ENCODE measurements at regions not wholly inside any gene's neighbourhood (a gene's known extent, or its start where the extent isn't known, plus 50 kb on each side); places are given as distances from the start of the nearest gene placed in this dataset.

DNA sequence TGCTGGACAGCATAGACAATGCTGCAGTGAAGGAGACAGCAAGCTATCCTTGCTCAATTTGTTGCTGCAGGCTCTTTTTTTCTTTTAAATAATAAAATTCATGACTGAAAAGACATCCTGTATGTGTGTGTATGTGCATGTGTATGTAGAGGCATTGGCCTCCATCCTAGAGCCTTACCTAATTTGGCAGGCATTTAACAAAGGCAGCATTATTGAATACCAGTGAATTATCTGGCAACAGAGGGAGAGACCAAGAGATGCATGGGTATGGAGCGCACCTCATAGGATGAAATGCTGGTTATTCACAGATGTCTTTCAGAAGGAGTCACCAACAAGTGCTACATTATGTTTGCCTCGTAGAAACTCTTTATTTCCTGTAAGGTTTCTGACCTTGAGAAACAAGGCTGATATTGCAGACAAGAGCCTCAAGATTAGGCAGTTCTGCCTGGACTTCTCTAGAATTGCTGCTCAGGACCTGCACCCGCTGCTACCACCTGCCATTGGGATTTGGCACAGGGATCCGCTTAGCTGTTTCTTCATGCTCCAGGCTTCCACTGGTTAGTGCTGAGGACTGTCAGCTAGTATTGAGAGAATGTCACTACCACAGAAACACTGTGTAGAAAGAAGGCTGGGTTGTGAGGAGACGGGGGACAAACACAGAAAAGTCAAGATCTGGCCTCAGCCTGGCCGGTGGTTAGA, 247.7 kb upstream of the RFX3 start:
- Histone ChIP-seq H3K4me3 (no peak overlapping the region), H3K27ac (no peak overlapping the region)

DNA sequence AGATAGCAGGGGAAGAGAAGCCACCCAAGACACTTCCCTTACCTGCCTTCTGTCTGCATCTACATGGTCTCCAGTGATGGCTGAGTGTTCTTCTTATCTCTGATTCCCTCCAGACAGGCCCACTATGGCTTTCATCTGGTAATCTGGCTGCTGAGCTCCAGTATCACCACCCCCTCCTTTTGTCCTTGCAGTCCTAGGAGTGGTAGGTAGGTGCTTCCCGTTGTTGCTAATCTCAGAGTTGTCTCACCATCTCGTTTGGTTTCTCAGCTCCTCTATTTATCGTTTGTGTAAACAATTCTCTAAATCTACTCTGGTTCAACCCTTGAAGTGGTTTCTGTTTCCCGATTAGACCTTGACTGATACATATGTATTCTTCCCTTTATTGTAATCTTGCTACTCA, 243.8 kb upstream of the RFX3 start:
- Histone ChIP-seq H3K27ac (peak overlapping the region in 6 of 21 experiments; percentile 18 to 71 (median 60)), H3K4me3 (no peak overlapping the region)

DNA sequence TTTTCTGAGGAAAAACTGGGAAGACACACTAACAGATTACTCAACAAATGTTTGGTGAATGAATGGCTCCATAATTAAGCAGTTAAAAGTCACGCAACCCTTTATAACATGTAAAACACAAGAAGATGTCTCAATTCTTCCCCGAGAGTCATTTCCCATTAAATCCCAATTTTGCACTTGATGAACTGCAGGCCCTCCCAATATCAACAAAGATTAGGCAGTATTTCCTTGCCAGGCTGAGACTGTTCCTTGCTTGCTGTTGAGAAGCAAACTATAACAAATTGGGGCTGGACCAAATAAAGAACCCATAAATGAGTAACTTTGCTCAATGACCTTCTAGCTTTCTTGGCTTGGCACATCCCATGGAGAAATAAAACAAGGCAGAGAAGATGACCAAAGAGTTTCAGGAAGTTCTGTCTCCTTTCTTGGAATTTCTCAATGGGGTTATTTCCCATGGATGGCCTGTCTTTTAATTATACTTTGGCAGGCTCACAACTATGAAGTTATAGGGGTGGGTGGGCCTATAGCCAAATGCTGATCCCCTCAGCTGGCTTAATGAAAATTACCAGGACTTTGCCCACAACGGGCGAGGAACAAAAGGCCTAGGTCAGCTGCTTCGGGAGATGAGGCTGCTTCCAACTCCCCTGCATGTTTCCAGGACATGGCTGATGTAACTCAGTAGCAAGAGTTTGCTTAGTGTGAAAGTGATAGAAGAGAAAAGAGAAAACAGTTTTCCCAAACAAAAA, 243.1 kb upstream of the RFX3 start:
- no peak overlapping the region for H3K4me3 ChIP-seq
- peak overlapping the region in 5 of 21 experiments; percentile 2 to 71 (median 63) for H3K27ac ChIP-seq

DNA sequence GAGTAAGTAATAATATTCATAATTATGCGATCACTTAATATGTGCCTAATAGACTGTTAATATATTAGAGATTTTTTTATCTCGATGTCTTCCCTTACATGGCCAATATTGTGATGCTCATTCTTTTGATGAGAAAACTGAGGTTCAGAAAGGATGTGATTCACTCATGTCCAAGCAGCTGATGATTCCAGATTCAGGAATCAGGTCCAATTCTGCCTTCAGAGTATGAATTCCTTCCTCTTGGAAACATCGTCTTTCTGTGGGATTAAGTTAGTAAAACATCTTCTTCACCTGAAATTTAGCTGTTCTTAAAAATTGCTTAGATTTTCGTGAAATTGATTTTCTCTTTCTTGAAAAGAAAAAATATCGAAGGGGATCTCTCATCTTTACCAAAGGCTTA, 242.5 kb upstream of the RFX3 start:
- Histone ChIP-seq H3K4me3 (no peak overlapping the region), H3K27ac (peak overlapping the region in 3 of 21 experiments; percentile 25 to 63 (median 48))

DNA sequence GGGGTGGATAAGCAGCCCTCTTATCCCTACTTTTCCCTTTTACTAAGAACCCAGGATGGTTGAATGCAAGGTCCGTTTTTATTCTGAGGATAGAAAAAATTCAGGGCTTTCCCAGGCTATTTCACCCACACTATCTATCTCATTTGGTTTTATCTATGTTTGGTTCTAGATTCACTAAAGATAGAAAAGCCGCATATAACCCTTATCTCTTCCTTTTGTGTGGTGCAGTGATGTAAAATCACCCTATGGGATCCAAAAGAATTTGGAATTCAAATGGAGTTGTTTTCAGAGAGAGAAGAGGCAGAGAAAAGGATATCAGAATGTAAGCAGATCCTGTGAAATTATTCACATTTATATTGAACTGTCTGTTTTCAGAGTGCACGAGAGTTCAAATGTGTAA, 236.3 kb upstream of the RFX3 start:
- Histone ChIP-seq H3K4me3 (no peak overlapping the region), H3K27ac (no peak overlapping the region)

DNA sequence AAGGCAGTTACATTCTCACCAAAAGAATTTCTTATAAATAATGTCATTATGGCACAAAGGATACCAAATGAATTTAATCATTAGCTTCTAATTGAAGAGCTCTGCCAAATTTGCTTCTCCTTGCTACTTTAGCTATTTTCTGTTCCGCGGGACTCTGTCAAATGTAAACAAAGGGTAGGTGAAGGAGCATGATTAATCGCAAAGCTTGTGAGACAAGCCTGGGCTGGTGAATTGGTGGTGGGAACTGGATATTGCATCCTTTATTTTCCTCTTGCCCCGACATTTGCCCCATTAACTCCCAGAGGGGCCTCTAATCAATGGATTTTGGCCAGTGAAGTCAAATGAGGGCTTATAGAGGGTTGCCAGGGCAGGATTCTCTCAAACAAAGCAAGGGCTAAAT, 234.2 kb upstream of the RFX3 start:
- H3K4me3 ChIP-seq = no peak overlapping the region

DNA sequence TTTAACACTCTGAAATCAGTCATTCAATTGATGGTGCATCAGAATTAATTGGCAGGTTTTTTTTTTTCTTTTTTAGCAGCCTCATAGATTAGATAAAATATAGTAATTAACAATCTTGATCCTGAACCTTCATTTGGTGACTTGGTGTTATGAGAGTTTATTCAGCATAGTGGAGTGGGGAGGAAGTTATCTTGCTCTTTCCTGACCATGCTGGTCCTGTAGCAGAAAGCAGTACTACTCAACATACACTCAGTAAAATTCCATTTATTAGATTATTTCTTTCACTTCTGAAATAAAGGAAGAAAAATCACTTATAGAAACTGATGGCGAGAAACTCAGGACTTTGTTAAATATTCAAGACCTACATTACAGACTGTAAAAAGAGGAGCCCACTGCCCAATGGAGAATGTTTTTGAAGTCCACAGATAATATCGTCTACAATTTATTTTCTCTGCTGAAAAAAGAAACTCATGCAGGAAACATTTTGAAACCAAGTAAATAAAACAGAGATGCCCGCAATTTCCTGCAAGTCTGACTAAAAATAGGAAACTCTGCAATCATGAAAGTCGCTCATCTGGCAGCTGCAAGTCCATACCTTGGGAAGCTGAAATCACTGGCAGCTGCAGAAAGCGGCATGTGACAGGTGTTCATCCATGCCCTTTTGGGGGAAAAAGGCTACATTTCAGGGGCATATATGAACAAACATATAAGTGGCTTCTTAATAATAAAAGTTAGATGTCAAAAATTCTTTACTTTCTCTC, 233.2 kb upstream of the RFX3 start:
- no peak overlapping the region for H3K4me3 ChIP-seq
- no peak overlapping the region for H3K27ac ChIP-seq

More for the DNA sequence above, 234.2 kb upstream of the RFX3 start:
- peak overlapping the region in 2 of 21 experiments; percentile 8 to 36 for H3K27ac ChIP-seq

DNA sequence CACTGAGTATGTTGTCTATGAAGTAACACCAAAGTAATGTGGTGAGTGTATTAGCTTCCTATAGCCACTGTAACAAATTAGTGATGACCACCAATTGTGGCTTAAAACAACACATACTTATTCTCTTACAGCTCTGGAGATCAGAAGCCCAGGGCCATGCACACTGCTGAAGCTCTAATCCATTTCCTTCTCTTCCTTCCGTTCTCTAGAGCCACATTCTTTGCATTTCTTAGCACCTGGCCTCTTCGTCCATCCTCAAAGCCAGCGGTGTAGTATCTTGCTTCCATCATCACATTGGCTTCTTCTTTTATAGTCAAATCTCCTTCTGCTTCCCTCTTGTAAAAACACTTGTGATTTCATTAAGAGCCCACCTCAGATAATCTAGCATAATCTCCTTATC, 230.3 kb upstream of the RFX3 start:
- H3K27ac ChIP-seq = no peak overlapping the region
- H3K4me3 ChIP-seq = no peak overlapping the region

DNA sequence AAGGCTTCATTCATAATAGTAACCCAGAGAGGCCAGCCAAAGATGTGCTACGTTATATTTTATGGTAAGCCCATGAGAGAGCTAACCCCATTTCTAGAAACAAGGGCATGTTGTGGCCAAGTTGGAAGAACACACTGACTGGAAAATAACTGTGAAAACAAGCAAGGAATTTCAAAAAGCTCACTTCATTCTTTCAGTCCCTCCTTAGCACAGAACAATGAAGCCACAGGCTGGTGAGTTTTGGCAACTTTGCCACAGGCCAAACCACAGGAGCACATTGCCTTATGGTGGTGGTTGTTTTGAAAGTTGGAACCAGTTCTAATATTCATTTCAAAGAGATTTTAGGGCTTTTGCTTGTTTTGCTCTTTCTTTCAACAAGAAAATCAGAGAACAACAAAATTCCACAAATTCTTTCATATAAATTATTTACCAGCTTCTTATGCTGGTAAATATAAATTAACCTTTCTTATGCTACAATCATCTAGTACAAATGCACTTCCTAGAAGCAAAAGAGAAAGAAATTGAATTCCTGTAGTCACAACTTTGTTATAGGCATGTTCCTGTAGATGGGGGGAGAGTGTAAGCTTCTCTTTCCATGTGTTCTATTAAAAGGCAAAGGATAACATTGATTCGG, 225.4 kb upstream of the RFX3 start:
- peak overlapping the region in 6 of 21 experiments; percentile 3 to 69 (median 28) for H3K27ac ChIP-seq
- no peak overlapping the region for H3K4me3 ChIP-seq

DNA sequence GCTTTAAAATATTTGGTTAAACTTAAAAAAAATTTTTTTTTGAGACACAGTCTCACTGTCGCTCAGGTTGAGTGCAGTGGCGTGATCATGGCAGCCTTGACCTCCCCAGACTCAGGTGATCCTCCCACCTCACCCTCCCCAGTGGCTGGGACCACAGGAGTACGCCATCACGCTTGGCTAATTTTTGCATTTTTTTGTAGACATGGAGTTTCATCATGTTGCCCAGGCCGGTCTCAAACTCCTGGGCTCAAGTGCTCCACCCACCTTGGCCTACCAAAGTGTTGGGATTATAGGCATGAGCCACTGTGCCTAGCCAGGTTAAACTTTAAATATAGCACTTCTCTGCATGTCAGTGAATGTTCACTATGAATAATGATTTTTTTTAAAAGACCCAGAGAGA, 224.5 kb upstream of the RFX3 start:
- Histone ChIP-seq H3K4me3 (no peak overlapping the region), H3K27ac (peak overlapping the region in 3 of 21 experiments; percentile 4 to 69 (median 47))

DNA sequence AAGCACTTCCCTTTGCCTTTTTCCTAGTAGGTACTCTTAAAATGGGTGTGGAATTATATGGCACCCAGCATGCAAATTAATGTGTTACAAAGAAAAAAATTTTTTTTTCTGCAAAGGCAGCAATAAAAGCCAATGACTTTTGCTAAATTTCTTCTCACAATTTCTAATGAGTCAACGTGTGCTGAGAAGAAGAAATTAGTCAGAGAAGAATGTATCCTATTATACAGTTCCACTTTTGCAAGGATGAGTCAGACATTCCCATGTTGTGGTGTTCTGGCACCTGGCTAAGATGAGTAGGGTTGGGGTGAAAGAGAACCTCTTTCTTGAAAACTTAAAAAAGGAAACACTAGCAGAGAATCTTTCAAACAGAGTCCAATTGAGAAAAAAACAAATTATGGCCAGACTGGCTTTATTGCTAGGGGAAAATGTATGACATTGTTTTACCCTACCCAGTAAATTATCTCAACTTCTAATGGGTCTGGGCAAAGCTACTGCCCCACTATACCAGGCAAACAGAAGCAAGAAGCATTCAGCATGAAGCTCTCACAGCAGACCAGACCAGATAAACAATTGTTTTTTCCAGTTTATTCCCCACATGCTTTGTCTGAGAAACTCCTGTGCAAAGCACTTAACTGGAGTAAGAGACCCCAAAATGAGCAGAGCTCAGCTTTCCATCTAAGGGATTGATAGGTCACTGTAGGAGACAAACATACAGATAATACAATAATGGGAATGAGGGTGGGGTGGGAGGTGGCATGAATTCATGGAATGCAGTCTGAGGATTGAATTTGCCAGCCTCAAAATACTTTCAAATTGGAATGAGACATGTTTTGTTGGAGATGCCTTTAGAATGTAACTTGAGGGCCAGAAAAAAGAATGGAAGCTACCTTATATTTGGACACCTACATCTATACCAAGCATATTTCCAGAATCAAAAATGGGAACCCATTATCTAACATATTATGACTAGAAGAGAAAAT, 220.8 kb upstream of the RFX3 start:
- peak overlapping the region in 9 of 21 experiments; percentile 5 to 57 (median 27) for H3K27ac ChIP-seq

DNA sequence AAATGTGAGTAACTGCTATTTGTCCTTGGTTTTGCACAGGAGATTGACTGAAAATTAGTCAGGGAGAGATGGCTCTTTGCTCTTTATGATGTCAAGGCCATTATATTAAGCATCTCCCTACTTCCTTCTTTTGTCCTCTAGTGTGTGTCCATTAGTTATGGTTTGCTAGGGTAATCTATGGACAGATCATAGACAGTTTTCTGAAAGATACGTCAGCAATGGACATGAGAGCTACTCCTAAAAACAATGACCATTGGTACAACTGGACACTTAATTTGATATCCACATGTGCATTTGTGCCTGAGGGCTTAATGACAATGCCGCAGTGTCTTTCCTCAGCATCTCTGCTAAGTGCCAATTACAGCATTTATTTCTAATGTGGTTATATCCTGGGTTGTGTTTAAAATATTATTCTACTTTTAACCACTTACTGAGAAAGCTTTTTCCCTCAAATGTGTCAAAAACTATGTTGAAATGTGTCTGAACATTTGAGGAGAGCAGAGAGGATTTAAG, 218.2 kb upstream of the RFX3 start:
- no peak overlapping the region for H3K27ac ChIP-seq

More for the DNA sequence above, 220.8 kb upstream of the RFX3 start:
- H3K4me3 ChIP-seq = no peak overlapping the region

DNA sequence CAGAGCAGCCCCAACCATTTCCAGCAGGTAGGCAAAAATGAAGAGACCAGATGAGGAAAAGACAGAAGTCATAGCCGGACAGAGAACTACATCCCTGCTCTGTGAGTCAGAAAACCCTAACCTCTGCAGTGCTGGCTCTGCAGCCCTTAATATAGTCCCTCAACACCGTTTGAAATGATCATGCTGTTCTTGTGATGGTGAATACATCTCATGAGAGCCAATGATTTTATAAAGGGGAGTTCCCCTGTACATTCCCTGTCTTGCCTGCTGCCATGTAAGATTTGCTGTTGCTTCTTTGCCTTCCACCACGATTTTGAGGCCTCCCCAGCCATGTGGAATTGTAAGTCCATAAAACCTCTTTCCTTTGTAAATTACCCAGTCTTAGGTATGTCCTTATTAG, 216.8 kb upstream of the RFX3 start:
- peak overlapping the region in 2 of 21 experiments; percentile 10 to 15 for H3K27ac ChIP-seq
- H3K4me3 ChIP-seq = no peak overlapping the region

More for the DNA sequence above, 218.2 kb upstream of the RFX3 start:
- no peak overlapping the region for H3K4me3 ChIP-seq

DNA sequence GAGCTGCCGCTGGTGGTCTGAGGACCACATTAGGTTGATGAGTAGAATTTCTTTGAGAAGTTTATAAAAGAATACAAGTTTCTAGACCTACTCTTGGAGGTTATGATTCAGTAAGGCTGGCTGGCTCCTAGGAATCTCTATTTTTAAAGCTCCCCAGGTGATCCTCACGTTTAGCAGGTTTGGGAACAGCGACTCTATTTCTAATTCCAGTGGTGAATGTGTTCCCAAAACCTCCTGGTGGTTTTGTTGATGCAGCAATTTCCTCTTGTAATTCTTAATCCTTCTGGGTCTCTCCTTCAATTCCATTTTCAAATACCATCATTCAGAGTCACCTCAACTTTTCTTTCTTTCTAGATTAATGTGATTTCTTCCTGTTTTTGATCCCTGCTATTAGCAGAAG, 215.9 kb upstream of the RFX3 start:
- H3K4me3 ChIP-seq = no peak overlapping the region
- peak overlapping the region in 4 of 21 experiments; percentile 18 to 48 (median 33) for H3K27ac ChIP-seq

DNA sequence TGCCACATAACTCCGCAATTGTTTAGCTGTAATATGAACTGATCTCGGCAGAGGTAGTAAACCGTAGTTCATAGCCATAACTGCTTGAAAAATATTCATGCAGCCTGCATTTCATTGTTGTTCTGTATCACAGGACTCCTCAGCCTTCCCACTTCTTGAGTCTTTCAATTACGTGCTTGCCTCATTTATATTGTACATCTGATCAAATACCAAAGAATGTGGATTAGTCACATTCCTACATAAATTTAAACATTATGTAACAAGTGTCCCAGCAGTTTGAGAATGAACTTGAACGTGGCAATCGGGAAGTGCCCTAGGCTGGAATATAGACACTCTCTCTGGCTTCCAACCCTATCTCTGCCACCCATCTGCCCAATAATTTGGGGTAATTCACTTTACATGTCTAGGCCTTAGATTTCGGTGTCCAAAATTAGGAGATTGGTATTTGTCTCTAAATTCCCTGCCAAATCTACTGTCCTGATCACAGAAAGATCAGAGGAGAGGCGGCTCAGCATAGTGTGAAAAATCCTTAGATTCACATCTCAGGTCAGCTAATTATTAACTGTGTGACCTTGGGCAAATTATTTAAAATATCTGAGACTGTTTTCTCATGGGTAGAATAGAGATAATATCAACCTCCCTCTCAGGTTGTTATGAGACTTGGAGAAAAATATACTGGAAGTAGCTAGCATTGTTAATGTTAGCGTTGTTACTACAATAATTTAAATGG, 215.1 kb upstream of the RFX3 start:
- peak overlapping the region in 4 of 21 experiments; percentile 1 to 48 (median 18) for H3K27ac ChIP-seq
- no peak overlapping the region for H3K4me3 ChIP-seq

DNA sequence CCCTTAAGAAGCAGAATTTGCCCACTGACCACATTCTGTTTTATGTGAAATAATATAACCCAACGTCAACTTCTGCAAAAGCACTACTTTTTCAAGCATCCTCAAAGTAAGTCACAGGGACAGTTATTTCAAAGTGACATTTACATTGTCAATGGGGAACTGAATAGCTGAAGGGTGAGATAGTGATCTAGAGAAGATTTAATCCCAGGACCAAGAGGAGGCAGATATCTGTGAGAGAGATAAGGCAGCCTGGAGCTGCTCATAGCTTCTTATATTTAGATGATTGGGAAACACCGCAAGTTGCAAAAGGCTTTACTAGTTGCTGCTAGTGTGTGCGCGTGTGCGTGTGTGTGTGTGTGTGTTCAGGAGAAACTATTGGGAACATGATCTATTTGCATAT, 210.4 kb upstream of the RFX3 start:
- no peak overlapping the region for H3K4me3 ChIP-seq
- no peak overlapping the region for H3K27ac ChIP-seq

DNA sequence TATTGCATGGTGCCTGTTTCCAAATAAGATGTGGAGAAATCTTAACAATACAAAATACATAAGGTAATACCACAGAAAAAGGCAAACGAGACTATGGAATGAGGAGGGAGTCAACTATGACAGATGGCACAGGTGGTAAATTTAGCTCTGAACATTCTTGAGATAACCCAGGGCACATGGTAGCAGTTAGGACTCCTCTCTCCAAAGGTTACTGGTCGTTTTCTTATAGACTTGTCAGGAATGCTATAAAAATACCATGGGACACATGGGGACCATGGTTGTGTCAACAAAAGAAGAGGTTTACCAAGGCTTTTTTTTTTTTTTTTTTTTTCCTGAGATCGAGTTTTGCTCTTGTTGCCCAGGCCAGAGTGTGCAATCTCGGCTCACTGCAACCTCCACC, 209.4 kb upstream of the RFX3 start:
- Histone ChIP-seq H3K27ac (no peak overlapping the region), H3K4me3 (no peak overlapping the region)

All from skin epidermis (tissue), 12 donors.